ENCODE measurements at regions not wholly inside any gene's neighbourhood (a gene's known extent, or its start where the extent isn't known, plus 50 kb on each side); places are given as distances from the start of the nearest gene placed in this dataset.

- Mint-ChIP-seq H3K27me3 (ENCODE audit: low read depth, poor library complexity) (peaks cover 4% of the 10 kb centered on the region), H3K4me1 (no peaks in the 10 kb centered on the region), H3K27ac (no peak overlapping the region), H3K9me3 (peaks cover 83% of the 10 kb centered on the region), H3K4me3 (no peak overlapping the region), H3K36me3 (ENCODE audit: low read depth) (no peaks in the 10 kb centered on the region)
- no peak for TF ChIP-seq CTCF (IDR thresholded peaks at IDR 0.05)
- no peak for DNase-seq
These were observed 128.1 kb upstream of the VIPR2 start for GRCh38 chr7:159272739-159273138.

GRCh38 chr7:159271781-159272180 lies 127.1 kb upstream of the VIPR2 start:
- H3K27me3 Mint-ChIP-seq (ENCODE audit: low read depth, poor library complexity): peaks cover 4% of the 10 kb centered on the region
- no peak overlapping the region for H3K4me3 Mint-ChIP-seq
- H3K36me3 Mint-ChIP-seq (ENCODE audit: low read depth): no peaks in the 10 kb centered on the region
- peaks cover 79% of the 10 kb centered on the region for H3K9me3 Mint-ChIP-seq
- DNase-seq: no peak
- TF ChIP-seq CTCF (IDR thresholded peaks at IDR 0.05): no peak
- no peaks in the 10 kb centered on the region for H3K4me1 Mint-ChIP-seq
- H3K27ac Mint-ChIP-seq: no peak overlapping the region

DNA sequence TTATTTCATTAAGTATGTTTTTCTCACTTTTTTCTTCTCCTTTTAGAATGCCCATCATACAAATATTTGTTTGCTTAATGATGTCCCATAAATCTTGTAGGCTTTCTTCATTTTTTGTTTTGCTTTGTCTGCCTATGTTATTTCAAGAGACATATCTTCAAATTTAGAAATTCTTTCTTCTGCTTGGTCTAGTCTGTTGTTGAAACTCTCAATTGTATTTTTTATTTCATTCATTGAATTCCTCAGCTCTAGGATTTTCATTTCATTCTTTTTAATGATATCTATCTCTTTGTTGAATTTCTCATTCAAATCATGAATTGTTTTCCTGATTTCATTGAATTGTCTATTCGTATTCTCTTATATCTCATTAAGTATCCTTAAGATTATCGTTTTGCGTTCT lies 125.1 kb upstream of the VIPR2 start:
- H3K27ac Mint-ChIP-seq: no peak overlapping the region
- TF ChIP-seq CTCF (IDR thresholded peaks at IDR 0.05): no peak
- peaks cover 72% of the 10 kb centered on the region for H3K9me3 Mint-ChIP-seq
- DNase-seq: no peak
- no peaks in the 10 kb centered on the region for H3K4me1 Mint-ChIP-seq
- H3K36me3 Mint-ChIP-seq (ENCODE audit: low read depth): no peaks in the 10 kb centered on the region
- no peak overlapping the region for H3K4me3 Mint-ChIP-seq
- peaks cover 4% of the 10 kb centered on the region for H3K27me3 Mint-ChIP-seq (ENCODE audit: low read depth, poor library complexity)

GRCh38 chr7:159263430-159263829 lies 118.8 kb upstream of the VIPR2 start:
- Mint-ChIP-seq H3K4me1 (no peaks in the 10 kb centered on the region), H3K9me3 (peaks cover 61% of the 10 kb centered on the region), H3K27ac (no peak overlapping the region), H3K36me3 (ENCODE audit: low read depth) (no peaks in the 10 kb centered on the region), H3K27me3 (ENCODE audit: low read depth, poor library complexity) (no peaks in the 10 kb centered on the region), H3K4me3 (no peak overlapping the region)
- no peak for DNase-seq
- TF ChIP-seq CTCF (IDR thresholded peaks at IDR 0.05): no peak

DNA sequence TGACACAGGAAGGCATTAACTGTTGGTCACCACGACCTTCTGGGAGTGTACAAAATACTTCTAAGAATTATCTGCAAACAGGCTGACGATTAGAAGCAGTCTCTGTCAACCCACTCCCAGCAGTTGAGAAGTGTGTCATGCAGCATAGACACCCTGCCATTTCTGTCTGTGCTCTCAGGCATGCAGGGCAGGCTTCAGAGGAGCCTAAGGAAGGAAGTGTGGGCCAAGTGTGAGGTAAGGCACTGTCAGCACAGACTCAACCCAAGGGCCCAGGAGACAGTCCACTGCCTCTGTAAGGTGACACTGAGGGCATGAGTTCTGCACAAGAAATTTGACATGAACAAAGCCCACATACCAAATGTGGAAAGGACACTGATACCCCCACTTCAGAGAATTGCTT lies 109.0 kb upstream of the VIPR2 start:
- Mint-ChIP-seq H3K4me3 (no peak overlapping the region), H3K27me3 (ENCODE audit: low read depth, poor library complexity) (peaks cover 11% of the 10 kb centered on the region), H3K27ac (no peak overlapping the region)

More for the DNA sequence above, 109.0 kb upstream of the VIPR2 start:
- DNase-seq: no peak
- TF ChIP-seq CTCF (IDR thresholded peaks at IDR 0.05): no peak
- peaks cover 62% of the 10 kb centered on the region for H3K9me3 Mint-ChIP-seq
- no peaks in the 10 kb centered on the region for H3K36me3 Mint-ChIP-seq (ENCODE audit: low read depth)
- no peaks in the 10 kb centered on the region for H3K4me1 Mint-ChIP-seq
